GM19328 (cell line): ENCODE measurements at regions not wholly inside any gene's neighbourhood (a gene's known extent, or its start where the extent isn't known, plus 50 kb on each side); places are given as distances from the start of the nearest gene placed in this dataset.

Source experiments
- ATAC-seq: cut with Tn5 transposase; IDR thresholded peaks from one replicate; pipeline ENCODE4 v1.9.1; 2021; ENCODE audit warnings: mild to moderate bottlenecking, moderate library complexity; ENCODE audit not compliant: unreplicated experiment

DNA sequence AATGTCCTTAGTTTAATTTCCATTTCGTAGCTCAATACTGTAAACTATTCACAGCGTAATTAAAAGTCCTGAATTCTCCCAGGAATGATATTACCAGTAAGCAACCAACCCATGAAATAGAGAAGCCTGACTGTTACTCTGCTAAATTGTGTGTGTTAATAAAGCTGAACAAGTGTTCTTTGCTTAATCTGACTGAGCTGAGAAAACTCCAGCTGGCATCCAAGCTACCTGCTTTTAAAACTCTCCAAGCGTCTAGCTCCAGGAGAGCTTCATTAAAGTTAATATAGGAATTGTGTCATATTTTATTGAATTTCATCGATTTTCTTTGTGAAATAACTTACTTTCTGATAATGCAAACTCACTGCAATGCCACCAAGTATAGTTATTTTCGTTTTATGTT, 524.4 kb downstream of the SLC16A7 start:
- no peak for ATAC-seq

DNA sequence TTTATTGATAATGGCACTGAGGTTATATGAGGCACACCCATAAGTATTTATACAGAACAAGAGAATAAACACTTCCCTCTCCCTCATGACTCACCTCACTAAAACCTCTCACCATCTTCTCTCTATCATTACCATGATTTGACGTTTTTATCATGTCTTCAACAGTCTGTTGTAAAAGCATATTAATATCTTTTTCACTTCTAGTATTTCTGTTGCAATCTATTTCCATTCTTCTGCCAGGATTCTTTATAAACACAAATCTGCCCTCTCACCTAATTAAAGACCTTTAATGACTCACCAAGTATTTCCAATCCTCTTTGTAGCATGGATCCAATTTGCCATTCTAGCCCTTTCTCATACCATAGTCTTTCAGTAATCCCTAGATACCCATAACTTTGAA, 527.7 kb downstream of the SLC16A7 start:
- no peak for ATAC-seq

DNA sequence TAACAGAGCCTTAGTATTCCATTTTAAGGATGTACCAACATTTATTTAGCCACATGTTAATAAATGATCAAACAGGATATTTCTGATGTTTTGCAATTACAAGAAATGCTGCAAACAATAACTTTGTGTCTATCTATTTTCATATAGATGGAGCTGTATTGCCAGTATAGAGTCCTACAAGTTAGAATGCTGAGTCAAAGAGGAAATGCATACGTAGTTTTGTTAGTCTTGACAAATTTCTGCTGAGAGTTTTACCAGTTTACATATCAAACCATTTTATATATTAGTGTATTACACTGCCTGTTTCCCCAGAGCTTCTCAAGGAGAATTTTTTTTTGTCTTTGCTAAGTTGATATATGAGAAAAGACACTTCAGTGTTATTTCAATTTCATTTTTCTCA, 541.7 kb downstream of the SLC16A7 start:
- ATAC-seq: no peak

DNA sequence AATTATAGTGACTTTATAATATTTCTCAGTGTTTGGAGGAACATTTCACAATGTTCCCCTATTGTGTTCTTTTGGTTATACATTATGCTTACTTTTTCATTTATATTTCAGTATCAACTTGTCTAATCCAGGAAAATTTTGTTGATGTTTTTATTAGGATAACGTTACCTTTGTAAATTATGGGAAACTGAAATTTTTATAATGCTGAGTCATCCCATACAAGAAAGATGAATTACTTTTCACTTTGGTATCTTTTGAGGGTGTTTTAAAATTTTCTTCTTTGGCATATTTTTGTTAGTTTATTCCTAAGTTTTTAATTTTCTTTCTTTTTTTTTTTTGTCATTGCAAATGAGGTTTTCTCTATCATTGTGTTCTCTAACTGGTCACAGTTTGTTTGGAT, 542.7 kb downstream of the SLC16A7 start:
- ATAC-seq: no peak

DNA sequence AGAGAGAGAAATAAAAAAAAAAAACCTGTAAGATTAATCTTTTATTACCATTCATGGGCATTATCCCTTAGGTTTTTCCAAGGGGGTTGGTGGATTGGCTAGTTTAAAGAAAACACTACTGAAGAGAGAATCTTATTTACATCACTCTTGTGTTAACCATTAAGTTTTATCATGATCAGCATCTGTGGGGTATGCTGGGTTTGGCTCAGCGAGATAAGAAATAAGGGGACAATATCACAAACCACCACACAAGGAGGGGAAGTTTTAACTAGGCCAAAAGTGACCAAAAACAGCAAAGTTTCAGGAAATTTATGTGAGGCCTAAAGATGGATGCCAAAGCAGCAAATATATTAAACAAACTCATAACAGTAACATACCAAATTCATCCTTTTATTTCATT, 548.6 kb downstream of the SLC16A7 start:
- ATAC-seq: no peak

DNA sequence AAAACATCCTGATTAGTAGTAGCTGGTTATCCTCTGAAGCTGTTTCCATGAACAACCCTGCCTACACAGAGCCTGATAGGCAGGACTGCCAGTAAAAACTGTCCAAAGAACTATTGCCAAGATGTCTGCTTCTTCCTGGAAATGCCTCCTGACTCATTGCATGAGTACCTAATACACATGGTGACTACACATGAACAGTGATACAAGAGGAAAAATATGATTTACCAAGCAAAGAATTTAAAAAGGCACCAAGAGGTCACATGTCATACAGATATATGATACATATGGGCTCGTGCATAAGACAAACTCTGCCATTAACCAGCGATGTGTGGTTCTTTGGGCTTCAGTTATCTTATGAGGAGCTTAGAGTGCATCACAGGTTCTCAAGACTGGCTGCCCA, 552.3 kb downstream of the SLC16A7 start:
- ATAC-seq: no peak

DNA sequence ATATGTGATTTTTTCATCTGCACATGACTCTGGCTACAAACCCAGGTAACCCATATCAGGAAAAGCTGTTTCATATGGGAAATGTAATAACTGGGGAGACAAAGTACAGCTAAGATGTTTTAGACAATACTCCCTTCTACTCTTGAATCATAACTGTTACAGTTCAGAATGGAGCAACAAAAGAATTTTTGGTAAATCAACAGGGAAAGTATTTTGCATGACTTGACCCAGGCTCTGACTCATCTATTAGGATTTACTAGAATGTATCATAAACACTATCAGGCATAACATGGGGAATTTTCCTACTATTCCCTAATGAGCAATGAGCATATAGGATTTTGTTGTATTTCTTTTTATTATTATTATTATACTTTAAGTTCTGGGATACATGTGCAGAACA, 553.0 kb downstream of the SLC16A7 start:
- ATAC-seq: no peak

DNA sequence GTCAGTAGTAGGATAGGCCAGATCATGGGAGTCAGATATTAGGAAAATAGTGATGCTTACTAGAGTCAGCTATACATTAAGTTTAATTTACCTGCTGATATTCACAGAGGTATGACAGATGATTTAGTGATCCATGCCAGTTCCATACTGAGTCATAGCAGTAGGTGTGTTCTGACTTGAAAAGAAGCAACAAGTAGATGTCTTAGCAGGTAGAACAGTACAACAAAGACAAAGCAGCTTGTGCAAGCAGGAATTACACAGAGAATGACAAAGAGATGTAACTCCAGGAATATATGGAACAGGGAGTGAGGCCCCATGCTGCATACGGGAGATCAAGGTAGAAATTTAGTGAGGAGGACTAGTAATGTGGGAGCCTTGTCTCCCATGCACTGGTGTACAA, 556.9 kb downstream of the SLC16A7 start:
- ATAC-seq: no peak

DNA sequence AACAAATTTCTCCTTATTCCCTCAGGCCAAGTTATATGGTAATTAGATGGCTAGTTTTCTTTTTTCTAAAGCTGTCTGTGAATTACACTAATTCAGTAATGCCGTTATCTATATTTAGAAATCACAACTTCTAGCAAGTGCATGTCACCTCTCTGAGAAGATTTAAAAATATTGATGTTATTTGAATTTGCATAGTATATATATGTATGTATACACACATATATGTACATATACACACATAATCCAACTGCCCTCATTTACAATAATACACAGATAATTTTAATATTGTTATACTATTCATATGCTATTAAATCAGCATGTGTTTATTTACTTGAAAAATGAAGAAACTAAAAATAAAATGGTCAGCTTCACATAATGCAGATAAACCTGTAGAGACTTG, 563.9 kb downstream of the SLC16A7 start:
- ATAC-seq: no peak

DNA sequence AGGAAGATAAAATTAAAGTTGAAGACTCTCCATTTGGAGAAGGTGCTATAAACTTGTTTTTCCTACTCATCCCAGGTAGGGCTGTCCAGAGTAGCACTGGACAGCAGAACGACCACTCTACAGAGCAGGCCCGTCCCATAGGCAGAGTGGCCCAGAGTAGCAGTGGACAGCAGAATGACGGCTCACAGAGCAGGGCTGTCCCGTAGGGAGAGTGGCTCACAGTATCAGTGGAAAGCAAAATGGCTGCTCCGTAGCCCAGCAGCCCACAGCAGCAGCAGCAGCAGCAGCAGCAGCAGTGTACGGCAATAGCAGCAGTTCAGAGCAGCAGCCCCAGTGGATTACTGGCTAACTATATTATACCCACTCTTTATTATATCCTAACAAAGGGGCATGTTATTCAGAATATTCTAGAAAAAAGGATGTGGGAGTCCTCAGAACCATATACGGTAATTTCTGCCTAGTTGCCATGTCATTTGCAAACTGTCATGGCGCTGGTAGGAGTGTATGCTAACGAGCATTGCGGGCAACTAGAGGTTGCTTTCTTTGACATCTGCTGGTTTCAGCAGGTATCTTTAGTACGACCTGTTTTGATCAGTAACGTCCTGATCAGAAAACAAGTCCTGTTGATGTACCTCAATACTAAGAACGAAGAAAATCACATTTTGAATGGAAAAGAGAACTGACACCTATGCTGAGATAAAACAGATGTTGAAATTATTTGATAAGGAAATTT, 567.3 kb downstream of the SLC16A7 start:
- no peak for ATAC-seq

DNA sequence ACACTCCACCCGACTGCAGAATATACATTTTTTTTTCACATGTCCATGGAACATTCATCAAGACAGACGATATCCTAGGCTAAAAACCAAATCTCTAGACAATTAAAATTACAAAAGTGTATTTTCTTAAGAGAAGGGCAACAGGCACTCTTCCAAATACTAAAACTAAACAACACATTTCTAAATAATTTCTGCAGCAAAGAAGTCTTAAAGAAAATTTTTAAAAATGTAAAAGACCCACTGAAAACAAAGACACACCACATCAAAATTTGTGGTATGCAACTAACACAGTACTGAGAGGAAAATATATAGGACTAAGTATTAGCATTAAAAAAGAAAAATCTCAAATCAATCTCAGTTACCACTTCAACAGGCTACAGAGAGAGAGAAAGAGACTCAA, 570.0 kb downstream of the SLC16A7 start:
- ATAC-seq: no peak

DNA sequence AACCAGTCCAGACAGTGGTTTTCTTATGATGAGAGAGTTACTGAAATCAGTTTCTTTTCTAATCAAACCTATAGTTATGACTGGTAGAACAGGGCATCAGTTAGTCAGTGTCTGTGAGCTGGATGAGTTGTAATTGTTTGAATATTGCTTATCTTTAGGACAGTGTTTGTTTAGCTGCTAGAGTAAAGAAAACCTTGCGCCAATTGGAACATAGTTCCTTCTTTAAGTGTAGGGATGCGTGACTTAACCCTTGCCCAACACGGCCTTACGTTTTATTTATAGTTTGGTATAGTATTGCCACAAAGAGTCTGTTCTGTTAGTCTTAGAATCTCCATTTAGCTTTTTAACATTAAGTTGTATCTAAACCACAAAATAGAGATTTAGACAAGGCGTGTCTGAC, 572.6 kb downstream of the SLC16A7 start:
- ATAC-seq: no peak

DNA sequence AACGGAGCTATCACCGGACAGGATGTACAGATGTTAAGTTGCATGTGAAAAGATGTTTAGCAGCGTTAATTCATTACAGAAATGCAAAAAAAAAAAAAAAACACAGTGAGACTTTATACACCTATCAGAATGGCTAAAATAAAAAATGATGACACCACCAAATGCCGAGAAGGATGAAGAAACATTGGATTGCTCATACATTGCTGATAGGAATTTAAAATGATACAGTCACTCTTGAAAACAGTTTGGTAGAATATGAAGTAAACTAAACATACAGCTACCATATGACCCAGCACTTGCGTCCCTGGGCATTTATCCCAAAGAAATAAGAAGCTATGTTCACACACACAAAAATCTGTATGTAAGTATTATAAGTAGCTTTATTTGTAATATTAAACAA, 574.1 kb downstream of the SLC16A7 start:
- ATAC-seq: no peak

DNA sequence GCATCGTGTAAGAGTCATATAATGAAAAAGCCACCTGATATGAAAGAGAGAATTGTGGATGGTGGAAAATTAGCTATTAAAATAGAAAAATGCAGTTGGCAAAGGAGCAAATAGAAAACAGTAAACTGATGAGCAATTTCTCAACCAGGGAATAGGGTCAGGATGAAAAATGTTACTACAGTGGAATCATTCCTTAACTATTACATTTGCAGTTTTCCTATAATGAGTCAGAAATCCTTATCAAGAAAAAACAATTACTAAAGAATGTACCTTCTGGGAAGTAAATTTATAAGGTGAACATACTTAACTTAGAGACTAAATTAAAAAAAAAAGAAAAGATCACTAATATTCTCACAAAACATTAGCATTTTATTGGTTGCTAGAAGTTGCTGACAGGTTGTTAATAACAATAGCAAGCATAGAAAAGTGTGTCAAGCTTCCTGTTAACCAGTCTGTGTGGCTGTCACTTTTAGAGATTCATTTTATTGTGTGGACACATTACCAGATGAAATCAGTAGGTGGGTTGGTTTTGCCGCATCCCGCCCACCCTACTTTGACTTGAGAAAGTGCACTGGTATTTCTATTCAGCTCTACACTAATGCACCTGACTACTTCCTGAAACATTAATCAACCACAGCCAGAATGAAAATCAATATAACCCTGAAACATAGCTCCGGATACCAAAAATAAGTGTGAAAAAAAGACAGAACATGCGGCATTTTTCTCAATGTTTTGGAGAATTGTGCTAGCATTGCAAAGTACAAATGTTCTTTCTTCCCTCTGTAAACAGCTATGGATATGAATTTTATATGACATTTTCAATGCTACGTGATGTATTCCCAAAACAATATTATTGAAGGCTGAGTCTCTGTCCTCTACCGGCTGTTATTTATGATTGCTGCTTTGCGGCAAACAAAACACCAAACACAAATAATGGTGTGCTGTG, 576.7 kb downstream of the SLC16A7 start:
- no peak for ATAC-seq

DNA sequence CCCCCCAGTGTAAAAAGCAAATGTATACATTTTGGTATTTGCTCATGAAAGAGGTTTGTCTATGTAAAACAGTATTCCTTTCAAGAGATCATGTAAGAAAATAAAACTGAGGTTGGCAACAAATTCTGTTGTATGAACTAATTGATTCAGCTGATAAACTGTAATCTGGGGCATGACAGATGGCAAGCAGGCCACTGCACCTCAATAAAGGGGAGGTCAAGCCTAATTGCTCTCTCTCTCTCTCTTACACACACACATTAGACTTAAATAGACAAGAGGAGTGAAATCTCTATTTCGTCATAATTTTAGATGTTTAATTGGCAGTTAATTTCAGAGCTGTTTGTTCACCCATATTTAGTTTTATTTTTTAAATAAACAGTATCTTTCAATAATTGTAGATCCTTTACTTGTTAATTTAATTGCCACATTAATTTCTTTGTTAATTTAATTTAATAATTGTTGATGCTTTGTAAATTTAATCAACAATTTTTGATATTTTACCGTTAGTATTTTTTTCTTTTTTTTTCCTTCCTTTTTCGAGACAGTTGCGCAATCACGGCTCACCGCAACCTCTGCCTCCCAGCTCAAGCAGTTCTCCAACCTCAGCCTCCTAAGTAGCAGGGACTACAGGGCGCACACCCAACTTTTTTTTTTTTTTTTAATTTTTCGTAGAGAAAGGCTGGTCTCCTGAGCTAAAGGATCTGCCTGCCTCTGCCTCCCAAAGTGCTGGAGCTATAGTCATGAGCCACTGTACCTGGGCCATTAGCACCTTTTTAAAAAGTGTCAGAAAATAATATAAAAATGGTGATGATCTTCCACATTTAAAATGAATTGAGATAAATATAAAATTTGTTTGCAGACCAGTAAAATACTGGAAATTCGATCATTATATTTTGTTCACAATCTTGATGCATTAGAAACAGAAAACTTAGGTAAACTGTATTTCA, 577.7 kb downstream of the SLC16A7 start:
- no peak for ATAC-seq

DNA sequence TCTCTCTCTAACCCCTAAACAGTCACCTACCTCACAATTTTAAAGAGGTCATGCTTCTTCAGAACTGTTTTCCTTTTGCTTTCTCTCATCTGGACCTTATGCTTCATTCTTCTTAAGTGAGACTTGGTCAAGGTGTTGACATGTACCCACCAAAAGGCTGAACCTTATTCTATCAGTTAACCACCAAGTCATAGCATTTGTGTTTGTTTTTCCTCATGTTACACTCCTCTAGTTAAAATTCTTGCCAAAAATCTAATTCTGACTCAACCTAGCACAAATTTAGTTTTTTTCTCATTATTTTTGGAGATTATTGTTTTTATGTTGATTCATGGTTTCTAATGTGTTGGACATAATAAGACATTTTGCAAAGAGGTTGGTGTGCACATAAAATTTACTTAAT, 578.6 kb downstream of the SLC16A7 start:
- ATAC-seq: no peak

DNA sequence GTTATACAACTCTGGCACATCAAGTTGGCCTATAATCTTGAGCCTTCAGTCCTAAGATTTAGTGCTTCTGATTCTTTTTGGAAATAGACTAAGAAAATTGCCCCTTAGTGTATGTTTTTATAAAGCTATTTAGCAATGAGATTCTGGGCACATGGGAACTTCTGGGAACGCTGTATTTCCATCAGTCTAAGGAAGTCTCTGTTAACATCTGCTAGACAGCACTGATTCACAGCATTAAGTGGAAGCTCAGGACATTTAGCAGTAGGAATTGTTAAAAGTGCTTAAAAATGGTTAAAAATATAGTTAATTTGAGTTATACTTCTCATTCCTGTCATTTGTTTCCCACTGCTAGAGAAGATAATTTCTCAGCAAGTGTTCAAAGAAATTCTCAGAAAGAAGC, 579.1 kb downstream of the SLC16A7 start:
- ATAC-seq: no peak

DNA sequence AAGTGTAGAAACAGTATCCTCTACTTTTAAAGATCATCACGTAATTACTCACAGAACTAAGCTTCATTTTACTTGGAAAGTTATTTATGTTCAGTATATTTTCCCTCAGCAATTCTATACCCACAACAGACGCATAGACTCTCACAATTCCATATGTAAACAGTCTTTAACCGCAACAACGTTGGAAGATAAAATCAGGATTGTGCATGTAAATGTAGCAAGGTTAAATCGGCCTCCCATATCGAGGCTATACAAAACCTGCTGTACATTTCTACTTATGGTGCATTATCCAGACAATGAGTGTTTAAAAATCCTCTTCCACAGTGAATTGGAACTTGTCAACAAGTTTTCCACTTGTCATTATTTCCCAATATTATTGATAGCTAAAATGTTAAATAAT, 581.1 kb downstream of the SLC16A7 start:
- ATAC-seq: no peak

DNA sequence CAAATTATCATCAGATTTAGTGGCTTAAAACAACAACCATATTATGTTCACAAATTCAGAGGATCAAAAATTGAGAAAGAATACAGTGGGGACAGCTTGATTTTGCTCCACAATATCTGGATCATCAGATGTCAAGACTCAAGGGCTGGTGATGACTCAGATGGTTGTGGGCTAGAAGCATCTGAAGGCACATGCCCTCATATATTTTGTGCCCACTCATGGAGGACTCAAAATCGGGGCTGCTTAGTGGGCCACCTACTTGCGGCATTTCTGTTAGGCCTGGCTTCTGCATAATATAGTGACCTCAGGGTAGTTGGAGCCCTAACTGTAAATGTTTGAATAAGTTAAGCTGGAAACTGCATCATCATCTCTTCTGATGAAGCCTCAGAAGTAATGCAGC, 584.5 kb downstream of the SLC16A7 start:
- ATAC-seq: no peak

DNA sequence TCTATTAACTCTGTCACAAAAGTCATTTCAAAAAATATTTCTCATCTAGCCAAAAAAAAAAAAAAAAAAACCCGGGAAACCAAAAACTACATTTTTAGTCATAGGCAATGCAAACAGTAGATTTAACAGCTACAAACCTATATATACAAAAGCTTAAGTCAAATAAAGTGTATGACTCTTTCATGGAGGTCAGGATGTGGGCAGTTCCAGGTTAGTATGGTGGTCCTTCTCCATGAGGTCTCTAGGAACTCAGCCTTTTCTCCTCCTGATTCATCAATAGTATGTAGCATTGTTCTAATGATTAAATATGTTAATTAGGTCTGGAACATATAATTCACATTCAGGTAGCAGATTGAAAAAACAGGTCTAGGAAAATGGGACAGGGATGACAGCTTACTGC, 586.5 kb downstream of the SLC16A7 start:
- ATAC-seq: no peak

DNA sequence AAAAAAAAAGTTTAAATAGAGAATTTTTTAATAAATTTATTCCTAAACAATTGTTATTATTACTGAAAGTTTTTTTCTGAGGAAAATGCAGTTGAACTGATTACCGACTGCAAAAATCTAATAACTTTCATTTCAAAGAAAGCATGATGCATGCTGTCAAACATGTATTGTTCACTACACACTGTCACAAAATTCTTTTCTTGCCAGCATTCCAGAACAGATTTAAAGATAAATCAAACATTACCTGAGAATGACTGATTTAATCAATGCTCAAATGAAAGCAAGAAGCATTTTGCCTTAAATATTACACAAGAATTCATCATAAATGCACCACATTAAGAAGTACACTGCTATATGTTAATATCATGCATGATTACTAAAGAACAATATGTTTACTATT, 588.3 kb downstream of the SLC16A7 start:
- no peak for ATAC-seq
